HepG2 (cell line): ENCODE measurements at regions not wholly inside any gene's neighbourhood (a gene's known extent, or its start where the extent isn't known, plus 50 kb on each side); places are given as distances from the start of the nearest gene placed in this dataset.

Experiments used
- ARID3A ChIP-seq: IDR thresholded peaks from 2 replicates; pipeline ENCODE4 v1.6.1; 2012; ENCODE audit warnings: low read depth, low read length, improper control_type of control experiment
- HBP1 ChIP-seq: IDR thresholded peaks from 2 replicates; pipeline ENCODE4 v1.6.1; 2016; ENCODE audit warnings: low read depth, control low read depth
- HNF1B ChIP-seq: sonication (generic); formaldehyde crosslinking; IDR thresholded peaks from 2 replicates; pipeline ENCODE4 v1.5.1; 2020; ENCODE audit warnings: mild to moderate bottlenecking, moderate library complexity, missing genetic modification reagents
- HOXD1 ChIP-seq: sonication (generic); formaldehyde crosslinking; IDR thresholded peaks from 2 replicates; pipeline ENCODE4 v1.5.0; 2020; ENCODE audit warnings: missing genetic modification reagents
- KAT8 ChIP-seq: IDR thresholded peaks from 2 replicates; pipeline ENCODE4 v1.6.1; 2016; ENCODE audit warnings: missing genetic modification reagents, missing compliant biosample characterization
- MAX ChIP-seq: IDR thresholded peaks from 2 replicates; pipeline ENCODE4 v1.6.1; 2012; ENCODE audit warnings: inconsistent platforms
- MBD4 ChIP-seq: IDR thresholded peaks from 2 replicates; pipeline ENCODE4 v1.6.1; 2012; ENCODE audit warnings: low read length, inconsistent platforms, borderline replicate concordance
- MXD4 ChIP-seq: IDR thresholded peaks from 2 replicates; pipeline ENCODE4 v1.6.1; 2016; ENCODE audit warnings: mild to moderate bottlenecking, missing biosample characterization, missing genetic modification reagents
- SNAPC5 ChIP-seq: sonication (generic); formaldehyde crosslinking; IDR thresholded peaks from 2 replicates; pipeline ENCODE4 v1.8.1; 2023; ENCODE audit warnings: mild to moderate bottlenecking, missing genetic modification reagents, borderline replicate concordance
- SRSF1 ChIP-seq: fragments of 200-400 bp; formaldehyde crosslinking; optimal IDR thresholded peaks from 2 replicates; pipeline ENCODE3; 2017; ENCODE audit warnings: mild to moderate bottlenecking, low read depth, low read length, moderate library complexity
- TCF7 ChIP-seq: sonication (generic); IDR thresholded peaks from 2 replicates; pipeline ENCODE4 v1.6.1; 2016; ENCODE audit warnings: antibody characterized with exemption, low read depth
- TRIM24 ChIP-seq: sonication (generic); formaldehyde crosslinking; IDR thresholded peaks from 2 replicates; pipeline ENCODE4 v1.8.0; 2022; ENCODE audit warnings: mild to moderate bottlenecking, missing genetic modification reagents
- ZBTB49 ChIP-seq: sonication (generic); formaldehyde crosslinking; IDR thresholded peaks from 2 replicates; pipeline ENCODE4 v1.4.0; 2020; ENCODE audit warnings: missing genetic modification reagents, borderline replicate concordance
- ZC3H13 ChIP-seq: sonication (generic); formaldehyde crosslinking; IDR thresholded peaks from 2 replicates; pipeline ENCODE4 v1.8.1; 2023; ENCODE audit warnings: mild to moderate bottlenecking, missing genetic modification reagents, moderate library complexity
- ZNF350 ChIP-seq: sonication (generic); formaldehyde crosslinking; IDR thresholded peaks from 2 replicates; pipeline ENCODE4 v1.4.0; 2020; ENCODE audit warnings: mild to moderate bottlenecking, low read depth, missing genetic modification reagents, borderline replicate concordance
- ZNF547 ChIP-seq: sonication (generic); formaldehyde crosslinking; IDR thresholded peaks from 2 replicates; pipeline ENCODE4 v1.5.1; 2020; ENCODE audit warnings: mild to moderate bottlenecking, missing genetic modification reagents
- ZNF558 ChIP-seq: sonication (generic); formaldehyde crosslinking; IDR thresholded peaks from 2 replicates; pipeline ENCODE4 v1.9.0; 2022; ENCODE audit warnings: mild to moderate bottlenecking, missing genetic modification reagents, borderline replicate concordance
- ZNF572 ChIP-seq: sonication (generic); formaldehyde crosslinking; IDR thresholded peaks from 2 replicates; pipeline ENCODE4 v1.5.1; 2020; ENCODE audit warnings: mild to moderate bottlenecking, missing genetic modification reagents
- ZXDC ChIP-seq: sonication (generic); formaldehyde crosslinking; IDR thresholded peaks from 2 replicates; pipeline ENCODE4 v1.5.0; 2020; ENCODE audit warnings: mild to moderate bottlenecking, missing genetic modification reagents

GRCh38 chr17:72386619-72387237, 265.9 kb downstream of the SOX9 start (continued):
- TF ChIP-seq ZXDC (CRISPR knock-in tag) (no peak), TRIM24 (no peak), ZNF350 (CRISPR knock-in tag) (peak; percentile 92), ZC3H13 (CRISPR knock-in tag) (peak; percentile 74), HBP1 (CRISPR knock-in tag) (no peak), MXD4 (CRISPR knock-in tag) (peak; percentile 58; the same call in 1 of the 2 replicates), SNAPC5 (CRISPR knock-in tag) (no peak), MBD4 (no peak), MAX (peak; percentile 51; the same call in 1 of the 2 replicates), ZBTB49 (CRISPR knock-in tag) (no peak), HNF1B (CRISPR knock-in tag) (peak; percentile 66; the same call in 1 of the 2 replicates), HOXD1 (CRISPR knock-in tag) (peak; percentile 79; the same call in 1 of the 2 replicates), ZNF547 (CRISPR knock-in tag) (no peak), SRSF1 (no peak), TCF7 (peak; percentile 69), ZNF572 (CRISPR knock-in tag) (no peak), ARID3A (no peak), ZNF558 (no peak), KAT8 (CRISPR knock-in tag) (peak; percentile 64; the same call in 1 of the 2 replicates)
